ENCODE measurements at regions not wholly inside any gene's neighbourhood (a gene's known extent, or its start where the extent isn't known, plus 50 kb on each side); places are given as distances from the start of the nearest gene placed in this dataset.

- TF ChIP-seq CREB1 (IDR thresholded peaks at IDR 0.05; ENCODE audit: low read depth) (no peak), EGR1 (IDR thresholded peaks at IDR 0.05) (no peak), TCF12 (IDR thresholded peaks at IDR 0.05; ENCODE audit: low read depth) (no peak), REST (IDR thresholded peaks at IDR 0.05; ENCODE audit: low read depth) (no peak), MAX (IDR thresholded peaks at IDR 0.05) (no peak), CEBPB (IDR thresholded peaks at IDR 0.05) (no peak), EP300 (IDR thresholded peaks at IDR 0.05; ENCODE audit: borderline replicate concordance) (no peak), USF1 (IDR thresholded peaks at IDR 0.05) (no peak), YY1 (IDR thresholded peaks at IDR 0.05; ENCODE audit: low read depth) (no peak)
Measured at GRCh38 chr7:51666751-51667150, 350.1 kb upstream of the COBL start.

- TF ChIP-seq TEAD4 (IDR thresholded peaks at IDR 0.05) = no peak
- TF ChIP-seq MAX (IDR thresholded peaks at IDR 0.05) = no peak
Measured at GRCh38 chr7:51666266-51666665, 349.7 kb upstream of the COBL start.

- TF ChIP-seq NFIC (IDR thresholded peaks at IDR 0.05) = no peak
- no peak for TF ChIP-seq FOXM1 (IDR thresholded peaks at IDR 0.05; ENCODE audit: borderline replicate concordance, low read depth)
- TF ChIP-seq EP300 (IDR thresholded peaks at IDR 0.05; ENCODE audit: borderline replicate concordance) = no peak
- TF ChIP-seq TEAD4 (IDR thresholded peaks at IDR 0.05) = no peak
- TF ChIP-seq TCF12 (IDR thresholded peaks at IDR 0.05; ENCODE audit: low read depth) = no peak
- TF ChIP-seq RAD21 (IDR thresholded peaks at IDR 0.05; ENCODE audit: low read depth) = no peak
- TF ChIP-seq ZBTB7A (IDR thresholded peaks at IDR 0.05; ENCODE audit: low read depth) = no peak
- TF ChIP-seq REST (IDR thresholded peaks at IDR 0.05; ENCODE audit: low read depth) = no peak
- TF ChIP-seq MAX (IDR thresholded peaks at IDR 0.05) = no peak
- no peak for TF ChIP-seq CEBPB (IDR thresholded peaks at IDR 0.05)
- no peak for TF ChIP-seq EGR1 (IDR thresholded peaks at IDR 0.05)
- TF ChIP-seq CREB1 (IDR thresholded peaks at IDR 0.05; ENCODE audit: low read depth) = no peak
- TF ChIP-seq YY1 (IDR thresholded peaks at IDR 0.05; ENCODE audit: low read depth) = no peak
- TF ChIP-seq TAF1 (IDR thresholded peaks at IDR 0.05; ENCODE audit: low read depth) = no peak
- TF ChIP-seq USF1 (IDR thresholded peaks at IDR 0.05) = no peak
Measured at GRCh38 chr7:51665045-51665780, 348.6 kb upstream of the COBL start.

GRCh38 chr7:51660516-51660915, 343.9 kb upstream of the COBL start:
- TF ChIP-seq CREB1 (IDR thresholded peaks at IDR 0.05; ENCODE audit: low read depth) (no peak), CEBPB (IDR thresholded peaks at IDR 0.05) (no peak), ZBTB7A (IDR thresholded peaks at IDR 0.05; ENCODE audit: low read depth) (no peak), TAF1 (IDR thresholded peaks at IDR 0.05; ENCODE audit: low read depth) (no peak), USF1 (IDR thresholded peaks at IDR 0.05) (no peak), EP300 (IDR thresholded peaks at IDR 0.05; ENCODE audit: borderline replicate concordance) (no peak), YY1 (IDR thresholded peaks at IDR 0.05; ENCODE audit: low read depth) (no peak), FOXM1 (IDR thresholded peaks at IDR 0.05; ENCODE audit: borderline replicate concordance, low read depth) (no peak)

- TF ChIP-seq ZBTB7A (IDR thresholded peaks at IDR 0.05; ENCODE audit: low read depth) = no peak
- no peak for TF ChIP-seq FOXM1 (IDR thresholded peaks at IDR 0.05; ENCODE audit: borderline replicate concordance, low read depth)
- TF ChIP-seq TEAD4 (IDR thresholded peaks at IDR 0.05) = no peak
- TF ChIP-seq USF1 (IDR thresholded peaks at IDR 0.05) = no peak
- no peak for TF ChIP-seq NFIC (IDR thresholded peaks at IDR 0.05)
- no peak for TF ChIP-seq MAX (IDR thresholded peaks at IDR 0.05)
- TF ChIP-seq EP300 (IDR thresholded peaks at IDR 0.05; ENCODE audit: borderline replicate concordance) = no peak
- TF ChIP-seq YY1 (IDR thresholded peaks at IDR 0.05; ENCODE audit: low read depth) = no peak
Measured at GRCh38 chr7:51658684-51659083, 342.1 kb upstream of the COBL start.

Data from Ishikawa (cell line).